ENCODE measurements at regions not wholly inside any gene's neighbourhood (a gene's known extent, or its start where the extent isn't known, plus 50 kb on each side); places are given as distances from the start of the nearest gene placed in this dataset.

DNA sequence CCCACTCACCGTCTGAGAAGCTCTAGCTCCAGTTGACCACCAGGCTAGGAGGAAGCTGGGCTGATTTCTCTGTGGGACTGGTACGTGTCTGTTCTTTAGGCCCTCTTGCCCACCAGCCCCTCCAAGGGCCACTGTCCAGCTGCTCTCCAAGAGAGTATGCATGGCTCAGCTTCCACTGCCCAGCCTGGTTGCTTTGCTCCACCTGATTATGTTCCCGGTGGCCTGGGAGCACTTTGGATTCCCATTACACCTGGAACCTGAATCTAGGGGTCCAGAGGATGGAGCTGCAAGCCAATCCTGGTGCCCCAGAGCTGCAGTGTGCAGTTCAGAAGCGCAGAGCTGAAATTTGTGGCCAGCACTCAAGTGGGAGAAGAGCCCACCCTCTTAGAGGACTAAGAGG lies 402.1 kb upstream of the CNTN6 start:
- H3K27me3 ChIP-seq (replicated peaks), result no peaks in the 10 kb centered on the region
- no peak overlapping the region for H3K27ac ChIP-seq
- H3K36me3 ChIP-seq (replicated peaks), result no peaks in the 10 kb centered on the region
- no peak for DNase-seq
- H3K4me3 ChIP-seq (ENCODE audit: low read depth, low read length), result no peak overlapping the region
- in situ Hi-C loops (cut with HindIII; ENCODE audit: low pct_ligation_motif_present, low sequenced_read_pairs), result no loop called here
- no peak for TF ChIP-seq CTCF (IDR thresholded peaks at IDR 0.05; ENCODE audit: low read depth, low read length, missing control alignments)

GRCh38 chr3:700514-700913 lies 392.3 kb upstream of the CNTN6 start:
- Histone ChIP-seq H3K27ac (no peak overlapping the region), H3K4me3 (ENCODE audit: low read depth, low read length) (no peak overlapping the region), H3K27me3 (replicated peaks) (no peaks in the 10 kb centered on the region), H3K36me3 (replicated peaks) (no peaks in the 10 kb centered on the region)
- no peak for DNase-seq
- no peak for TF ChIP-seq CTCF (IDR thresholded peaks at IDR 0.05; ENCODE audit: low read depth, low read length, missing control alignments)
- in situ Hi-C loops (cut with HindIII; ENCODE audit: low pct_ligation_motif_present, low sequenced_read_pairs), result no loop called here

DNA sequence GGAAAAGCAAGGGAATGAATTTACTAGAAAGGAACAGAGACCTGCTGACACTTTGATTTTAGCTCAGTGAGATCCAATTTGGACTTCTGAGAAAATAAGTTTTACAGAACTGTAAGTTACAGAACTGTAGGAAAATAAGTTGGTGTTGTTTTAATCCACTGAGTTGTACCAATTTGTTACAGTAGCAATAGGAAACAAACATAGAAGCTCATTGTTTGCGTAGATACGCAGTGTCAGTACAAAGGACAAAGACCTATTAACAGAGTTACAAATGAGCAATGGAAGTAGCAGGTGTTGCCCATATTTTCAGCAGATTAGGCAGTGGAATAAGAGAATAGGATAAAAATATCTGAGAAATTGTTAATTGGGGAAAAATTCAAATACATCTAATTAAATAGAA lies 385.8 kb upstream of the CNTN6 start:
- Histone ChIP-seq H3K27me3 (replicated peaks) (no peaks in the 10 kb centered on the region), H3K36me3 (replicated peaks) (no peaks in the 10 kb centered on the region), H3K27ac (no peak overlapping the region), H3K4me3 (ENCODE audit: low read depth, low read length) (no peak overlapping the region)
- in situ Hi-C loops (cut with HindIII; ENCODE audit: low pct_ligation_motif_present, low sequenced_read_pairs), result no loop called here
- TF ChIP-seq CTCF (IDR thresholded peaks at IDR 0.05; ENCODE audit: low read depth, low read length, missing control alignments), result no peak
- no peak for DNase-seq

DNA sequence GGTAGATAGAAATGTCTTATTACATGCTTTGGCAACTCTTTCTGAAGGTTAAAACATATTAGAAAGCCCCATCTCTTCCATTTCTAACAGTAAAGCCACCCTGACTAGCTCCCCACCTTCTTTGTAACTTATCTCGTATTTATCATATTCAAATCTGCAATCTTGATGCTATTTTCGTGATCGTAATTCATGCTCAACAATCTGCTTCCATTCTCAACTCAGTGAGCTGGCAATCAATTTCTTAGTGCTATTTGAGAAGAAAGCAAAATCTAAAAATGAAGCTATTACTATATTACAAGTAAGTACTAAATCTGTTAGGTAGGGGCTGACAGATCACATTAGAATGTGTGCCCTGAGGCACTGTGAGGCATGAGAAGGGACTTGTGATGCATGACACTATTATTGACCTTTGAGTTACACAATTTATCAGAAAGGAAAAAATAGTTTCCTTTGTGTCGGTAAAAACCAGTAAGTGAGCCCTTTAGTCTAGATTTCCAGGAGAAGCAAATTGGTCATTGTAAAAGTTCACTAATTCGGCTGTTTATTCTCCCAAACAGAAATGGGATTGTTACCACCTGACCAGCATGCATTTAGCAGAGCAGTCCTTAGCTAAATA lies 379.7 kb upstream of the CNTN6 start:
- no peak for DNase-seq
- TF ChIP-seq CTCF (IDR thresholded peaks at IDR 0.05; ENCODE audit: low read depth, low read length, missing control alignments), result no peak
- Histone ChIP-seq H3K27ac (no peak overlapping the region), H3K4me3 (ENCODE audit: low read depth, low read length) (no peak overlapping the region), H3K27me3 (replicated peaks) (no peaks in the 10 kb centered on the region), H3K36me3 (replicated peaks) (no peaks in the 10 kb centered on the region)
- in situ Hi-C loops (cut with HindIII; ENCODE audit: low pct_ligation_motif_present, low sequenced_read_pairs), result no loop called here

- TF ChIP-seq CTCF (IDR thresholded peaks at IDR 0.05; ENCODE audit: low read depth, low read length, missing control alignments), result no peak
- H3K27ac ChIP-seq, result no peak overlapping the region
- no peak overlapping the region for H3K4me3 ChIP-seq (ENCODE audit: low read depth, low read length)
- no peak for DNase-seq
- H3K27me3 ChIP-seq (replicated peaks), result no peaks in the 10 kb centered on the region
- no peaks in the 10 kb centered on the region for H3K36me3 ChIP-seq (replicated peaks)
- in situ Hi-C loops (cut with HindIII; ENCODE audit: low pct_ligation_motif_present, low sequenced_read_pairs), result no loop called here
These were observed 378.7 kb upstream of the CNTN6 start for GRCh38 chr3:713947-714620.

DNA sequence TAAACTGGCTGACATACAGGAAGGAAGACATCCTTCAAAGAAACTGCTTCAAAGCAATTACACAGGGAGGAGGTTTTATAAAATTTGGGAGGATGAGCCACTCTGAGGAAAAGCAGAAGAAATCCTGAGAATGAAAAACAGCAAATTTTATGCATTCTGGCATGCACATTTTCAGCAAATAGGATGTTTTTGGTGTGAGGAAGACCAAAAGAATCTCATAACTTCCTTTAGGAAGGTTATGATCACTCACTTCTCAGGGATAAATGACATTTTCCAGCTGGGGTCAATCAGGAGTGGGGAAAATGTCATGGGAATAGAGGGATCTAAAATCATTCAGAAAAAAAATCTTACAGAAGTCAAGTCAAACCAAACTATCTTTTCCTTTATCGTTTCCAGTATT lies 371.7 kb upstream of the CNTN6 start:
- no peak for TF ChIP-seq CTCF (IDR thresholded peaks at IDR 0.05; ENCODE audit: low read depth, low read length, missing control alignments)
- no peak overlapping the region for H3K4me3 ChIP-seq (ENCODE audit: low read depth, low read length)
- no peaks in the 10 kb centered on the region for H3K36me3 ChIP-seq (replicated peaks)
- no peak for DNase-seq
- H3K27me3 ChIP-seq (replicated peaks), result no peaks in the 10 kb centered on the region
- in situ Hi-C loops (cut with HindIII; ENCODE audit: low pct_ligation_motif_present, low sequenced_read_pairs), result no loop called here
- no peak overlapping the region for H3K27ac ChIP-seq

All from brain microvascular endothelial cell (primary cell).